KG1 (cell line): ENCODE measurements at regions not wholly inside any gene's neighbourhood (a gene's known extent, or its start where the extent isn't known, plus 50 kb on each side); places are given as distances from the start of the nearest gene placed in this dataset.

Experiments used
- DNase-seq: peaks from one replicate; lab custom pipeline; 2025; lab: John Stamatoyannopoulos, UW

DNA sequence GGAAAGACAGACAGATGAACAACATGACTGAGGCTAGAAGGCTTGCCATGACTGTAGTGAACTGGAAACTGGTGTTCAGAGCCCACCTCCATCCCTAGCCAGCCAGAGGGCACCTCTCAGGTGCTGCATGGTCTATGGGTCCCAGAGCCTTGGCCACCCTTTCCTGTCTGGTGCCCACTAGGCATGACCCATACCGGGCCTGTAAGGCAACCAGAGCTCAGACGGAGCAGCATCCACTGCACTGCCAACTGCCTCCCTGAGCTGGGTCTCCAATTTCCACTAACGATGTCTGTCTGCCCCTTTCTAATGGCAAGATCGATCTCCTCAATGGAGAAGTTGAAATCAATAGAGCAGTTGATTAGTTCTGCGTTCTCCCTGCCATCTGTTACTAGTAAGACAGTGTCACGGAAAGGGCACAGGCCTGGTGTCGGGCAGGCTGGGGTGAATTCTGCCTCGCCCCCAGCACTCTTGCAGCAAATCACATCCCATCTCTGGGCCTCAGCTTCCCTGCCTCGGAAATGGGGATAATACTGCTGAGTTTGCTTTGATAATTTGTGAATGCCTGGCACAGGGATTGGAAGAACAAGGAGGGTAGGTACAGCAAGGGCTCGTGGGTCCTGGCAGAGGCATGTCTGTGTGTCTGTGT is 172.3 kb upstream of the MVB12B start:
- DNase-seq: no peak

DNA sequence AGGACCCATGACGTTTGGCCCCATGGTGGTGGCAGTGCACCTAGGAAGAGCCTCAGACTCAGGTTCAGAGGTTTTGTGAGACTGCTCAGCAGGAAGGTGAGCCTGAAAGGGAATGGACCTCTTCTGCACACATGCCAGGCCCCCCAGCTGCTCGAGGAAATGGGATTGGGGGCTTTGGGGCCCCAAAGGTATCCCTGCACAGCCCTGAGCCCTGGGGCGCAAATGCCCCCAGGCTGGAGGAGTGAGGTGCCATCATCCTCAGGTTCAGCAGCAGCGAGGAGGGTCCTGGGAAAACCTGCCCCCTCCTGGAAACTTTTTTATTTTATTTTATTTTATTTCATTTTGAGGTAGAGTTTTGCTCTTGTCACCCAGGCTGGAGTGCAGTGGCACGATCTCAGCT is 171.8 kb upstream of the MVB12B start:
- DNase-seq: no peak

GRCh38 chr9:126155756-126156664 is 170.6 kb upstream of the MVB12B start:
- no peak for DNase-seq

GRCh38 chr9:126156898-126157297 is 169.7 kb upstream of the MVB12B start:
- no peak for DNase-seq

- no peak for DNase-seq
Observed at GRCh38 chr9:126157423-126157822, 169.2 kb upstream of the MVB12B start.

- DNase-seq: no peak
Observed at GRCh38 chr9:126157826-126158587, 168.6 kb upstream of the MVB12B start.

DNA sequence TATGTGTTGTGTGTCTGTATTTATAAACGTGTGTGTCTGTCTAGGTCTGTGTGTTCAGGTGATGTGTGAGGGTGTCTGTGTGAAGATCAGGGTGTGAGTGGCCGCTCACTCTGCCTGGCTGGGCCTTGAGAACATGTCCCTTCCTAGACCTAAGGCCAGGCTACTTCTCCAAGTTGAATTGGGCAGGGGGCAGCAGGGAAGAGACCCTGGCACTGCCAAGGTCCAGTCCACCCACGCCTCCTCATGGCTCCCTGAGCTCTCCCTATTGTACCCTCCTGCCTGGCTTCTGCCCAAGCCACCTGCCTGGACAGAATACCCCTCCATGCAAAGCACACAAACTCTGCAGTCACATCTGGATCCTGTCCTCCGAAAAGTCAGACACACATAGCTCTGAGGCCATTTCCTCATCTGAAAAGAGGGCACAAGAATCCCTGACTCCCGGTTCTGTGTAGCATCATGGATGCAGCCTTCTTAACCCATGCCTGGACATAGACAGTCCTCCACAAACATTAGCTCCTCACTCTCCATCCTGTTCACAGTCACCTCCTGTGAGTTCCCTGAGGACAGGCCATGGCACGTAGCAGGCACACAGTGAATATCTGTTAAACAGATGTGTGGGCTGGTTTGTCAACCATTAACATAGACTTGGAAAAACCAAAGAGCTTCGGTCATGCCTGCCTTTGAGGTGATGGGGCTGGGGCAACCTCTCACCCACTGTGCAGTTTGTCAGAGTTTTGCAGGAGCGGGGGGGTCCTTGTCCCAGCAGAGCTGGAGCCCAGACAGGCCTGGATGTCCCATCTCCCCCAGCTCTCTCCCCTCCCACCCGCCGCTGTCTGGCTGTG is 167.8 kb upstream of the MVB12B start:
- DNase-seq: no peak

DNA sequence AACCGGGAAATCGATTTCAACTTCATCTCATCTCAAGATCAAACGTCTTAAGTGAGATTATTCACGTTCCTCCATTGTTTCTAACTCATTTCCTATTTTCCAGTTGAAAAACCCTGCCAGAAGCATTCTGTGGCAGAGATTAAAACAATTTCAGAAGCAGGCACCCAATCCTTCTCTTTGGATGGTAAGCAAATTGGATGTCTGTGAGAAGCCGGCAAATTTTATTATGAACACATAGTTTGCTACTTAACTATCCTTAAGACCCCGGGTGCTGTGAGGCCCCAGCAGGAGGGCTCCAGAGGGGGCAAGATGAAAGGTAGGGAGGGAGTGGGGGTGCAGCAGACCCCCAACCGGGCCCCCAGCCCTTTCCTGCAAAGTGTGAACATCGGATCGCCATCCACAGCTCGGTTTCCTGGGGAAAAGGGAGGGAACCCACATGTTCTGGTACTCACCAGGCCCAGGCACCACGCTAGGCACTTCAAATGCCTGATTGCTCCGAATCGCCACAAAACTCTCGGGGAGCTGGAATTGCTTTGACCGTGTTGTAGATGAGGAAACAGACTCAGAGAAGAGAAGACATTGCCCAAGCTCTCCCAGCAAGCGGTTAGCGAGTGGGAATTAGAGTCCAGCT is 167.1 kb upstream of the MVB12B start:
- no peak for DNase-seq

DNA sequence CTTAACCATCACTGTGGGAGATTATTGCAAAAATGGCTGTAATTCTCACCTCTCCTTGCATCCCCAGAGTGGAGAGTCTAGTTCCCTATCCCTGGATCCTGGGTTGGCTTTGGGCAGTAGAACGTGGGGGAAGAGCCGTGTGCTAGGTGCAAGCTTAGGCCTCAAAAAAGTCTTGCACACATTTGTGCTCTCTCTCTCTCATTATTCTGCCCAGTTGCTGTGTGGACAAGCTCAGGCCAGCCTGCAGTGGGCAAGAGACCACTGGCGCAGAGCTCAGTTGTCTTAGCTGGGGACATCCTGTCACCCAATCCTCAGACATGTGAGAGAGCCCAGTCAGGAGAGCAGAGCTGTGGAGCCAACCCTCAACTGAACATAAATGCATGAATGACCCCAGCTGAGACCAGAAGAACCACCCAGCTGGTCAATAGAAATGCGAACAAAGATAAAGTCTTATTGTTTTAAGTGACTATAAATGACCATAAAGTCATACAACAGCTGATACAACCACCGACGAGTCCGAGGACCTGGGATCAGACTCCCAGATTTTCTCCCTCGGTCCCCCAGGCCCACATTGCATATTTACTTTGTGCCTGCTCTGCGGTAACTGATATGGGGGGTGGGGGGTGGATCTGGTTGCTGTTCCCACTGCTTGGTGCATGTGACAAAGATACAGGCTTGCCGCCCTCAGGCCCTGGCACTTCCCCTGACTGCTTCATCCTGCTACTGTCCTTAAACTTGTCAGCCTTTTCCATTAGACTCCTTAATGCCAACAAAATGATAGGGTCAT is 166.4 kb upstream of the MVB12B start:
- DNase-seq: no peak

- DNase-seq: no peak
Observed at GRCh38 chr9:126160854-126161329, 165.7 kb upstream of the MVB12B start.

GRCh38 chr9:126162611-126163381 is 163.8 kb upstream of the MVB12B start:
- DNase-seq: no peak

GRCh38 chr9:126164796-126165525 is 161.7 kb upstream of the MVB12B start:
- DNase-seq: no peak

DNA sequence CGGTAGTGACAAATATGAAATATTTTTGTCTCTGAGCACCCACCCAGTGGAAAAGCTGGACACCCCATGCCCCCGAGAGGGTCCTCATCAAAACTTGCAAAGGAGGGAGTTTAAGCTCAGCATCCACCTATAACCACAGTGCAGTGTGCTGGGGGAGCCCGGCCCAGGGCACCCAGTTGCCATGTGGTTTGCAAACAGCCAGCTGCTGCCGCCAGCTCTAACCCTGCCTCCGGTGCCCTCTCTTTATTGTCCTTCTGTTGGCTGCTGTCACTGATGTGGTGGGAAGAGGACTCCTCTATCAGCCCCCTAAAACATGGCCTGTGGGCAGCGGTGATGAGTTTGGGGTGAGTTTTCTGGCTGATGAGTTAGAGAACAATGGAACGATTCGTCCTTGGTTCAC is 160.9 kb upstream of the MVB12B start:
- DNase-seq: no peak

- DNase-seq: no peak
Observed at GRCh38 chr9:126166291-126166690, 160.3 kb upstream of the MVB12B start.

- DNase-seq: no peak
Observed at GRCh38 chr9:126166866-126167265, 159.8 kb upstream of the MVB12B start.

- no peak for DNase-seq
Observed at GRCh38 chr9:126169736-126170135, 156.9 kb upstream of the MVB12B start.

DNA sequence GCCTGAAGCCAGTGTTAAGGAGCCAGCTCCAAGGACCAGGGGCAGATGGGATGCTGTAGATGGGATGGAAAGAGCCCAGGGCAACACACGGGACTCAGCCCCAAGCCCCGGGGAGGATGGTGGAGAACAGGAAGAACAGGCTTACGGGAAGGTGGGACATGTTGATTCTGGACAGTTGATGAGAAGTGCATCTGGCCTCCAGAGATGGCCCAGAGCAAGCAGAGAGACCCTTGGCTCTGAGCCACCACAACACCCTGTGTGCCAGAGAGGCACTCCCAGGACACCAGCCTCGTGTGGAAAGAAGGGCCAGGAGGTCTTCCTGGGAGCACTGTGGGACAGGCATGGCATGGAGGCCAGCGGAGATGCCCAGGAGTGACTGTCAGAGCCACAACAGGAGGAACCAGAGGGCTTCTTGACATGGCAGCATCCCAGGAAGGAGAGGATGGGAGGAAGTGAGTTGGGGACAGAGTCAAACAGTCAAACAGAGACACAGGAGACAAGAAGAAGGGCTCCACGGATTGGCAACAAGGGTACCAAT is 156.3 kb upstream of the MVB12B start:
- DNase-seq: no peak

DNA sequence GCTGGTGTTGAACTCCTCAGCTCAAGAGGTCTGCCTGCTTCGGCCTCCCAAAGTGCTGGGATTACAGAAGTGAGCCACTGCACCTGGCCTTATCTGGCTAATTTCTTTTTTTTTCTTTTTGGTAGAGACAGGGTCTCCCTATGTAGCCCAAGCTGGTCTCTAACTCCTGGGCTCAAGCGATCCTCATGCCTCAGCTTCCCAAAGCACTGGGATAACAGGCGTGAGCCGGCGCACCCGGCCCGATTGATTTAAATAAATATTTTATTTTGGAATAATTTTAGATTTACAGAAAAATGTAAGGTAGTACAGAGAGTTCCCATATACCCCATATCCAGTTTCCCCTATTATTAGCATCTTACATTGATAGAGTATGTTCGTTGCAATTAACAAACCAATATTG is 155.0 kb upstream of the MVB12B start:
- no peak for DNase-seq

DNA sequence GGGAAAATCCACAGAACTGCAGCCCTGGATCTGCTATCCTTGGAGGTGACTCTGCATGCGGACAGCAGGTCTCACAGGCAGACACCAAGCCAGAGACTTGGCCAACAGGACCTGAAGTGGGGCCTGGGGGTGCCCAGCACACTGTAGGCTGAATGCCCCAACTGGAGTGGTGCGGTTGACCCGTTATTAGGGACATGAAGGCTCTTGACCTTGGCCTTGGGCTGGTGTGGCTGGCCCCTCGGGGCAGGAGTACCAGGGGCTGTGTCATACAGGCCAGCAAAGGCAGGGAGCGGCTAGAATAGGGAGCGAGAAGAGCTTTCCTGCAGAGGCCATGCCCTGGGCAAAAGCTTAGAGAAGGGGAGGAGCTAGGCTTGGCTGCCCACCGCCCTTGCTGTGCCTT is 153.2 kb upstream of the MVB12B start:
- DNase-seq: no peak
